Activated B cell treated with CpG ODN at 0.5 μM for 24 hours (primary cell): ENCODE measurements at regions not wholly inside any gene's neighbourhood (a gene's known extent, or its start where the extent isn't known, plus 50 kb on each side); places are given as distances from the start of the nearest gene placed in this dataset.
"Not testable (repeated sequence)": the region's sequence is repeated elsewhere in the genome, so short reads cannot be mapped to it uniquely, and the experiment has no call there.

ENCODE experiments used
- ATAC-seq: fragments of 200-7000 bp; cut with Tn5 transposase; one replicate; pipeline ENCODE4 v1.10.0; 2021; ENCODE audit warnings: low read depth, mild to moderate bottlenecking, moderate library complexity
- CTCF ChIA-PET: fragments of 350-600 bp; sonication (Branson Sonifier 250); formaldehyde crosslinking; loops from one replicate; lab custom pipeline; 2021; ENCODE audit warnings: antibody characterized with exemption; lab: Charles Lee
- POLR2A ChIA-PET: fragments of 350-600 bp; sonication (Branson Sonifier 250); formaldehyde crosslinking; loops from one replicate; lab custom pipeline; 2021; ENCODE audit warnings: antibody characterized with exemption; lab: Charles Lee
- DNase-seq: peaks from one replicate; pipeline ENCODE4 v3.0.0; 2022
- H3K27ac Mint-ChIP-seq: one replicate; pipeline ENCODE4 v1.8.0; 2020; ENCODE audit warnings: mixed read lengths
- H3K27me3 Mint-ChIP-seq: one replicate; pipeline ENCODE4 v1.8.0; 2021; ENCODE audit warnings: mixed read lengths
- H3K36me3 Mint-ChIP-seq: one replicate; pipeline ENCODE4 v1.8.0; 2021; ENCODE audit warnings: low read depth, mixed read lengths
- H3K4me1 Mint-ChIP-seq: one replicate; pipeline ENCODE4 v1.8.0; 2021; ENCODE audit warnings: mixed read lengths
- H3K4me3 Mint-ChIP-seq: one replicate; pipeline ENCODE4 v1.8.0; 2020; ENCODE audit warnings: mild to moderate bottlenecking, mixed read lengths
- H3K9me3 Mint-ChIP-seq: one replicate; pipeline ENCODE4 v1.8.0; 2020; ENCODE audit warnings: mixed read lengths
- intact Hi-C: fragments of 100-400 bp; cut with micrococcal nuclease; formaldehyde crosslinking; loops from one replicate; pipeline ENCODE4 v1.15.1; 2024
- TF ChIP-seq, protein P1 (sequence below): fragments of 200-600 bp; IDR thresholded peaks from one replicate; pipeline ENCODE4 v1.8.0; 2022; ENCODE audit warnings: antibody characterized with exemption, mild to moderate bottlenecking

DNA sequence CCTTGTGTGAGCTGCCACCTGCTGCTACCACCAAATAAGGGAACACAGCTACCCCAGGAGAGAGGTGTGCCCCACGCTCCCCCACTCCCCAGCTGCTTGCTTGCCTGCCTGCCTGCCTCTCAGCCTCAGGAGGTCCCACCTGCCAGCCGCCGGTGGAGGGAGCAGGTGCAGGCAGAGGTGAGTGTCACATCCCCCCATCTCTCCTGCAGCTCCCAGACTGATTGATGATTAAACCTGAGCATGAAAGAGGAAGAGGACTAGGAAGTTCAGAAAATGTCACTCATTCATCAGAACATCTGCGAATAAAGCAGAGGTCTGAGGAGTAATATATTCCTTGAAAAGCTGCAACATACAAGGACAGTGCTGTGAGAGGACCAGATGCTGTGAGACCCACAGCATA lies 58.6 kb upstream of the HIVEP3 start:
- no peak overlapping the region for H3K27ac Mint-ChIP-seq
- no peaks in the 10 kb centered on the region for H3K36me3 Mint-ChIP-seq
- no peaks in the 10 kb centered on the region for H3K4me1 Mint-ChIP-seq
- H3K27me3 Mint-ChIP-seq: peaks cover 2% of the 10 kb centered on the region
- H3K4me3 Mint-ChIP-seq: no peak overlapping the region
- DNase-seq (no peak), ATAC-seq (no peak)
- no peaks in the 10 kb centered on the region for H3K9me3 Mint-ChIP-seq
- CTCF ChIA-PET: no interaction called here
- intact Hi-C loops: no loop called here
- TF ChIP-seq, protein P1, sequence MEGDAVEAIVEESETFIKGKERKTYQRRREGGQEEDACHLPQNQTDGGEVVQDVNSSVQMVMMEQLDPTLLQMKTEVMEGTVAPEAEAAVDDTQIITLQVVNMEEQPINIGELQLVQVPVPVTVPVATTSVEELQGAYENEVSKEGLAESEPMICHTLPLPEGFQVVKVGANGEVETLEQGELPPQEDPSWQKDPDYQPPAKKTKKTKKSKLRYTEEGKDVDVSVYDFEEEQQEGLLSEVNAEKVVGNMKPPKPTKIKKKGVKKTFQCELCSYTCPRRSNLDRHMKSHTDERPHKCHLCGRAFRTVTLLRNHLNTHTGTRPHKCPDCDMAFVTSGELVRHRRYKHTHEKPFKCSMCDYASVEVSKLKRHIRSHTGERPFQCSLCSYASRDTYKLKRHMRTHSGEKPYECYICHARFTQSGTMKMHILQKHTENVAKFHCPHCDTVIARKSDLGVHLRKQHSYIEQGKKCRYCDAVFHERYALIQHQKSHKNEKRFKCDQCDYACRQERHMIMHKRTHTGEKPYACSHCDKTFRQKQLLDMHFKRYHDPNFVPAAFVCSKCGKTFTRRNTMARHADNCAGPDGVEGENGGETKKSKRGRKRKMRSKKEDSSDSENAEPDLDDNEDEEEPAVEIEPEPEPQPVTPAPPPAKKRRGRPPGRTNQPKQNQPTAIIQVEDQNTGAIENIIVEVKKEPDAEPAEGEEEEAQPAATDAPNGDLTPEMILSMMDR: no peak
- POLR2A ChIA-PET: no interaction called here

DNA sequence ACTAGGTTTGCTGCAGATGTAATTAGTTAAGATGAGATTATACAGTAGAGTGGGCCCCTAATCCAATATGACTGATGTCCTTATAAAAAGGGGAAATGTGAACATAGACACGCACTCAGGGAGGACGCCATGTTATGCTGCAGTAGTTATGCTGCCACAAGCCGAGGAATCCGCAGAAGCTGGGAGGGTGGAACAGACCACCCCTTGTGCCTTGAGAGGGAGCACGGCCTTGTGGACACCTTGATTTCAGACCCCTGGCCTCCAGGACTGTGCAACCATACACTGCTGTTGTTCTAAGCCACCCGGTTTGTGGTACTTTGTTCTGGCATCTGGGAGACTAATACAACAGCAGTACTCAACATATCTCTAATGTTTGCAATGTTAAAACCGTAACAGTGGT lies 57.9 kb upstream of the HIVEP3 start:
- no peaks in the 10 kb centered on the region for H3K36me3 Mint-ChIP-seq
- ATAC-seq (no peak), DNase-seq (no peak)
- TF ChIP-seq, protein P1: no peak
- no peaks in the 10 kb centered on the region for H3K4me1 Mint-ChIP-seq
- ChIA-PET POLR2A (no interaction called here), CTCF (no interaction called here)
- intact Hi-C loops: no loop called here
- H3K27ac Mint-ChIP-seq: no peak overlapping the region
- no peaks in the 10 kb centered on the region for H3K9me3 Mint-ChIP-seq
- no peak overlapping the region for H3K4me3 Mint-ChIP-seq
- peaks cover 2% of the 10 kb centered on the region for H3K27me3 Mint-ChIP-seq

DNA sequence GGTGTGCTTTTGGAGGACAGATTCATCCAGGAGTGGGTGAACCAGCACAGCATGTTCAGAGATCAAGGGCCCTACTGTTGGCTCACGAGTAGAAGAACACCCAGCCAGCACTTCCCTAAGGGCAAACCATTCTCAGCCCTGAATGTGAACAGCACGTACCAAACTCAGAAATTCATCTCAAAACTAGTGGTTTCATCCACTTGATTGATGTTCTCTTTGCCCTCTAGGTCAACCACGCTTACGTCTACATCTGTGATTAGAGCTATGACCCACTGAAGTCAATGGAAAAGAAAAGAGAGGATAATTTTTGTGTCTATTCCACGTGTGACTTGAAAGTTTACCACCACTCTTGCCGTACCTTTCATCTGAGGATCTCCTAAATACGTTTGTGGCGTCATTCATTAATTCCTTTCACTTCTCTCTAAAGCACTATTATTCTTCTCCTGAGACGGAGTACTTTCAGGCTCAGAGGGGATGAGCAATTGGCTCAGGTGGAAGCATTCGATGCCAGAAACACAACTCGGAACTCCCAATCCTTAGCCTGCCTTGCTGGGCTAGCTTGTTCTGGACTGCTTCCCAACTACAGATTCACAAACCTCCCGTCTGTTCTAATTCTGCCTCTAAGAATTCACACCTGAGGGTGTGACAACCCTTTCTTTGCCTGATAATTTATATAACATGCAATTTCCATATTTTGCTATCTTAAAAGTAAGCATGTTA lies 57.3 kb upstream of the HIVEP3 start:
- ATAC-seq: no peak
- H3K36me3 Mint-ChIP-seq: no peaks in the 10 kb centered on the region
- TF ChIP-seq, protein P1: no peak
- no peaks in the 10 kb centered on the region for H3K4me1 Mint-ChIP-seq
- intact Hi-C loops: no loop called here
- no peak for DNase-seq
- H3K9me3 Mint-ChIP-seq: no peaks in the 10 kb centered on the region
- ChIA-PET CTCF (no interaction called here), POLR2A (no interaction called here)
- no peak overlapping the region for H3K27ac Mint-ChIP-seq
- peaks cover 2% of the 10 kb centered on the region for H3K27me3 Mint-ChIP-seq
- H3K4me3 Mint-ChIP-seq: no peak overlapping the region

DNA sequence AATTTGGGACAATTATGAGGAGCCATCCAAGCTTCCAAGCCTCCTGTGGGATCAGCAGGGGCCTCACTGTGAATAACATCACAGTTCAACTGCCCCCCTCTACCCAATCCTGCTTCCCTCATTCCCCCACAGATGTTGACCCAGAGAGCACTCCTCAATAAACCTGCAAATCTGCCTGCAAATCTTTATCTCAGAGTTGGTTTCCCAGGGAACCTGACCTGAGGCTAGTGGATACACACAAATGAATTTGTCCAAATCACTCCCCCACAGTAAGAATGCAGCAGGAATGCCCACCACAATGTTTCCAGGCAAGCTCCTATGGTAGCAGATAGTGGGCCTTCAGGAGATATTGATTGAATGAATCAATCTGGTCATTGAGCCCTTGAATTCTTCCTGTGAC lies 56.4 kb upstream of the HIVEP3 start:
- H3K4me1 Mint-ChIP-seq: no peaks in the 10 kb centered on the region
- no peak for DNase-seq
- H3K4me3 Mint-ChIP-seq: no peak overlapping the region
- ChIA-PET CTCF (no interaction called here), POLR2A (no interaction called here)
- no peaks in the 10 kb centered on the region for H3K9me3 Mint-ChIP-seq
- H3K27ac Mint-ChIP-seq: no peak overlapping the region
- ATAC-seq: no peak
- H3K36me3 Mint-ChIP-seq: no peaks in the 10 kb centered on the region
- TF ChIP-seq, protein P1: no peak
- intact Hi-C loops: no loop called here
- H3K27me3 Mint-ChIP-seq: peaks cover 2% of the 10 kb centered on the region

DNA sequence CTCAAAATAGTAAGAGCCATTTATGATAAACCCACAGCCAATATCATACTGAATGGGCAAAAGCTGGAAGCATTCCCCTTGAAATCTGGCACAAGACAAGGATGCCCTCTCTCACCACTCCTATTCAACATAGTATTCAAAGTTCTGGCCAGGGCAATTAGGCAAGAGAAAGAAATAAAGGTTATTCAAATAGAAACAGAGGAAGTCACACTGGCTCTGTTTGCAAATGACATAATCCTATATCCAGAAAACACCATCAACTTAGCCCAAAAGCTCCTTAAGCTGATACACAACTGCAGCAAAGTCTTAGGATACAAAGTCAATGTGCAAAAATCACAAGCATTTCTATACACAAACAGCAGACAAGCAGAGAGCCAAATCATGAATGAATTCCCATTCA lies 49.8 kb upstream of the HIVEP3 start:
- CTCF ChIA-PET, POLR2A ChIA-PET, H3K36me3 Mint-ChIP-seq, intact Hi-C loops, H3K4me1 Mint-ChIP-seq, H3K27me3 Mint-ChIP-seq, DNase-seq, H3K27ac Mint-ChIP-seq, H3K9me3 Mint-ChIP-seq, ATAC-seq, H3K4me3 Mint-ChIP-seq: not testable (repeated sequence)
